ENCODE measurements at regions not wholly inside any gene's neighbourhood (a gene's known extent, or its start where the extent isn't known, plus 50 kb on each side); places are given as distances from the start of the nearest gene placed in this dataset.

GRCh38 chr6:14731611-14732010 is 514.3 kb upstream of the JARID2 start:
- DNase-seq (ENCODE audit: low spot score), result no peak
- CTCF ChIA-PET (ENCODE audit: low intra/inter-chr PET ratio, low total read pairs), result no interaction called here
- intact Hi-C loops (cut with micrococcal nuclease; ENCODE audit: unreplicated experiment), result no loop called here
- ATAC-seq, result no peak
- Histone ChIP-seq H3K9ac (ENCODE audit: insufficient read depth, low read depth, low read length) (no peak overlapping the region), H3K9me3 (ENCODE audit: low read length) (no peaks in the 10 kb centered on the region), H3K4me2 (ENCODE audit: low read depth, low read length) (no peak overlapping the region), H2AFZ (ENCODE audit: low read length) (no peak overlapping the region), H3K4me3 (replicated peaks in 1 of 3; ENCODE audit: insufficient read depth in 1 of 3, low read depth in 2 of 3, low read length in 3 of 3) (no peak overlapping the region), H3K27me3 (ENCODE audit: control insufficient read depth in 1 of 2, insufficient read depth in 2 of 2, low read length in 2 of 2) (no peaks in the 10 kb centered on the region), H3K36me3 (replicated peaks in 1 of 2; ENCODE audit: control insufficient read depth in 1 of 2, insufficient read depth in 2 of 2, low read length in 2 of 2) (no peaks in the 10 kb centered on the region), H3K27ac (ENCODE audit: extremely low read length, insufficient read depth, low read length) (no peak overlapping the region), H3K4me1 (ENCODE audit: insufficient read depth, low read length) (no peaks in the 10 kb centered on the region), H4K20me1 (ENCODE audit: insufficient read depth, low read length) (no peaks in the 10 kb centered on the region), H3K79me2 (ENCODE audit: insufficient read depth, low read length) (no peaks in the 10 kb centered on the region)
- in situ Hi-C loops (cut with HindIII; ENCODE audit: extremely low pct_ligation_motif_present, low pct_unique_long_range_greater_than_20kb), result no loop called here
- POLR2A ChIA-PET, result no interaction called here
- BruUV-seq (replicated peaks), result no TSS peak
- no peak for FAIRE-seq
- WGBS (ENCODE audit: low lambda C conversion rate), result 0% methylated on average over 1 of the region's 1 CpG
- TF ChIP-seq MAZ (IDR thresholded peaks at IDR 0.05; ENCODE audit: borderline replicate concordance, low read depth, low read length), result no peak
- TF ChIP-seq MAZ (CRISPR knock-in tag; IDR thresholded peaks at IDR 0.05; ENCODE audit: low read depth), result no peak
- no peak for TF ChIP-seq ATF2 (CRISPR knock-in tag; IDR thresholded peaks at IDR 0.05)
- no peak for TF ChIP-seq EED (CRISPR knock-in tag; IDR thresholded peaks at IDR 0.05)
- TF ChIP-seq HMGXB3 (CRISPR knock-in tag; IDR thresholded peaks at IDR 0.05; ENCODE audit: borderline replicate concordance), result no peak
- TF ChIP-seq ZNF275 (CRISPR knock-in tag; IDR thresholded peaks at IDR 0.05; ENCODE audit: borderline replicate concordance), result no peak
- no peak for TF ChIP-seq ZNF7 (CRISPR knock-in tag; IDR thresholded peaks at IDR 0.05)
- no peak for TF ChIP-seq ATF4 (CRISPR knock-in tag; IDR thresholded peaks at IDR 0.05)
- TF ChIP-seq ZNF773 (CRISPR knock-in tag; IDR thresholded peaks at IDR 0.05; ENCODE audit: borderline replicate concordance), result no peak
- TF ChIP-seq ZFP36L1 (CRISPR knock-in tag; IDR thresholded peaks at IDR 0.05), result no peak
- no peak for TF ChIP-seq KMT2B (CRISPR knock-in tag; IDR thresholded peaks at IDR 0.05)
- no peak for TF ChIP-seq ZSCAN31 (CRISPR knock-in tag; IDR thresholded peaks at IDR 0.05; ENCODE audit: low read depth)
- TF ChIP-seq TP53 (CRISPR knock-in tag; conservative IDR thresholded peaks at IDR 0.05), result no peak
- no peak for TF ChIP-seq TARDBP (CRISPR knock-in tag; IDR thresholded peaks at IDR 0.05)
- no peak for TF ChIP-seq HNF1B (CRISPR knock-in tag; IDR thresholded peaks at IDR 0.05)

Data from HepG2 (cell line).